ENCODE measurements at regions not wholly inside any gene's neighbourhood (a gene's known extent, or its start where the extent isn't known, plus 50 kb on each side); places are given as distances from the start of the nearest gene placed in this dataset.

GRCh38 chr6:118750143-118750542 is 98.8 kb upstream of the CEP85L start:
- no peaks in the 10 kb centered on the region for H3K36me3 ChIP-seq (replicated peaks)
- H3K4me3 ChIP-seq (ENCODE audit: low read depth, low read length), result no peak overlapping the region
- TF ChIP-seq, protein P1, sequence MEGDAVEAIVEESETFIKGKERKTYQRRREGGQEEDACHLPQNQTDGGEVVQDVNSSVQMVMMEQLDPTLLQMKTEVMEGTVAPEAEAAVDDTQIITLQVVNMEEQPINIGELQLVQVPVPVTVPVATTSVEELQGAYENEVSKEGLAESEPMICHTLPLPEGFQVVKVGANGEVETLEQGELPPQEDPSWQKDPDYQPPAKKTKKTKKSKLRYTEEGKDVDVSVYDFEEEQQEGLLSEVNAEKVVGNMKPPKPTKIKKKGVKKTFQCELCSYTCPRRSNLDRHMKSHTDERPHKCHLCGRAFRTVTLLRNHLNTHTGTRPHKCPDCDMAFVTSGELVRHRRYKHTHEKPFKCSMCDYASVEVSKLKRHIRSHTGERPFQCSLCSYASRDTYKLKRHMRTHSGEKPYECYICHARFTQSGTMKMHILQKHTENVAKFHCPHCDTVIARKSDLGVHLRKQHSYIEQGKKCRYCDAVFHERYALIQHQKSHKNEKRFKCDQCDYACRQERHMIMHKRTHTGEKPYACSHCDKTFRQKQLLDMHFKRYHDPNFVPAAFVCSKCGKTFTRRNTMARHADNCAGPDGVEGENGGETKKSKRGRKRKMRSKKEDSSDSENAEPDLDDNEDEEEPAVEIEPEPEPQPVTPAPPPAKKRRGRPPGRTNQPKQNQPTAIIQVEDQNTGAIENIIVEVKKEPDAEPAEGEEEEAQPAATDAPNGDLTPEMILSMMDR (IDR thresholded peaks at IDR 0.05; ENCODE audit: low read depth, low read length, missing control alignments), result no peak
- no peaks in the 10 kb centered on the region for H3K27me3 ChIP-seq (replicated peaks)
- in situ Hi-C loops (cut with HindIII; ENCODE audit: low pct_ligation_motif_present, low sequenced_read_pairs), result no loop called here
- H3K27ac ChIP-seq, result no peak overlapping the region
- peak; percentile 65 for DNase-seq

DNA sequence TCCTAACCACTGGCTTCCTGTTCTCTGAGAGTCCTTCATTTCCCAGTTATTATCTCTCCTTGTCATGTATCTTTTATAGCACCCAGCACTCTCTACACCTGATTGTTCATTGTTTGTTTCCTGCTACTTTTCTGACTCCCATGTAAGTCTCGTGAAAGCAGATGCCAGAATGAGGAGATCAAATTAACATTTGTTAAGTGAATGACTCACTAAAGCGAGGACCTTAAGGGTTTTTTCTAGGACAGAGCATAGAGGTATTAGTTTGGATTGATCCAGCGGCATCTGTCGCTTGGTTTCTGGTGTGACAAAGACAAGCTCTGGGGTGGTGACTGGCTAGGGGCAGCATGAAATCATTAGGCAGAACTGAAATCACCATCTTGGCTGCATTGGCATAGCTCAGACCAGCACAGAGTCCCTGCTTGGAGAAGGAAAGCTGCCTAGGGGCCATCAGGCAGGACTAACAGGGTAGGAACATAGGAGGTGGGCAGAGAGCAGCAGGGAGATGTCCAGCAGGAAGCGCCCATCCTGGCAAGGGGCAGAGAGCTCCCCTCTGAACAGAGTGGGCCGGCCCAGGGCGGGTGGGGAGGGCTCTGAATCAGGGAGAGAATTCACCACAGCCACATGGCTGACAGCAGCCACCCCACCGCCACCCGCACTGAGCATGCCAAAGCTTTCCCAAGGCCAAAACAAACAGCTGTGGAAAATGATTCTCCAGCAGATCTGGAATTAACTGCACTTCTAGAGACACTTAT is 97.1 kb upstream of the CEP85L start:
- in situ Hi-C loops (cut with HindIII; ENCODE audit: low pct_ligation_motif_present, low sequenced_read_pairs), result no loop called here
- H3K27ac ChIP-seq, result no peak overlapping the region
- H3K36me3 ChIP-seq (replicated peaks), result no peaks in the 10 kb centered on the region
- TF ChIP-seq, protein P1 (IDR thresholded peaks at IDR 0.05; ENCODE audit: low read depth, low read length, missing control alignments), result no peak
- H3K27me3 ChIP-seq (replicated peaks), result no peaks in the 10 kb centered on the region
- H3K4me3 ChIP-seq (ENCODE audit: low read depth, low read length), result no peak overlapping the region
- no peak for DNase-seq

GRCh38 chr6:118746825-118747174 is 95.4 kb upstream of the CEP85L start:
- no peak for DNase-seq
- TF ChIP-seq, protein P1 (IDR thresholded peaks at IDR 0.05; ENCODE audit: low read depth, low read length, missing control alignments), result no peak
- in situ Hi-C loops (cut with HindIII; ENCODE audit: low pct_ligation_motif_present, low sequenced_read_pairs), result no loop called here
- H3K27me3 ChIP-seq (replicated peaks), result no peaks in the 10 kb centered on the region
- H3K4me3 ChIP-seq (ENCODE audit: low read depth, low read length), result no peak overlapping the region
- H3K27ac ChIP-seq, result no peak overlapping the region
- H3K36me3 ChIP-seq (replicated peaks), result no peaks in the 10 kb centered on the region

GRCh38 chr6:118746145-118746824 is 94.9 kb upstream of the CEP85L start:
- no peak overlapping the region for H3K27ac ChIP-seq
- no peak overlapping the region for H3K4me3 ChIP-seq (ENCODE audit: low read depth, low read length)

DNA sequence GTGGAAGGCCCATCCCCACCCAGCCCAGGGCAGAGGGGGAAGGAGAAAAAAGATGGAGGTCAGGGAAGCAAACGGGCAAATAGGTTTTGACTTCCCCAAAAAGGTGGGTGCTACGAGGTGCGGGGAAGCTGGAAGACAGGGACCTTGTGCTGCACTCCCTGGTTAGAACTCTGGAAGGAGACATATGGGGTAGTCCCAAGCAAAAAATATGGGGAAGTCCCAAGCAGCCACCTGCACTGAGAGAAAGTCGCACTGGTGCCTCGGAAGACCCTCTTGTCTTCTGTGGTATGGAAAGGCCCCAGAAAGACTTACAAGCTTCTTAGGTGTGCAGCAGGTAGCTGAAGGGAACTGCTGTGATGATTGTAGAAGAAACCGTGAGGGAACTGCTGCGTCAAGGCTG is 93.8 kb upstream of the CEP85L start:
- TF ChIP-seq, protein P1 (IDR thresholded peaks at IDR 0.05; ENCODE audit: low read depth, low read length, missing control alignments), result no peak
- no peak overlapping the region for H3K4me3 ChIP-seq (ENCODE audit: low read depth, low read length)
- DNase-seq, result no peak
- H3K27me3 ChIP-seq (replicated peaks), result no peaks in the 10 kb centered on the region
- no peak overlapping the region for H3K27ac ChIP-seq
- no peaks in the 10 kb centered on the region for H3K36me3 ChIP-seq (replicated peaks)
- in situ Hi-C loops (cut with HindIII; ENCODE audit: low pct_ligation_motif_present, low sequenced_read_pairs), result no loop called here

More at GRCh38 chr6:118746145-118746824, 94.9 kb upstream of the CEP85L start:
- TF ChIP-seq, protein P1 (IDR thresholded peaks at IDR 0.05; ENCODE audit: low read depth, low read length, missing control alignments), result no peak
- Histone ChIP-seq H3K36me3 (replicated peaks) (no peaks in the 10 kb centered on the region), H3K27me3 (replicated peaks) (no peaks in the 10 kb centered on the region)
- DNase-seq, result no peak
- in situ Hi-C loops (cut with HindIII; ENCODE audit: low pct_ligation_motif_present, low sequenced_read_pairs), result no loop called here

Measured in brain microvascular endothelial cell (primary cell).